H1 (cell line): ENCODE measurements at regions not wholly inside any gene's neighbourhood (a gene's known extent, or its start where the extent isn't known, plus 50 kb on each side); places are given as distances from the start of the nearest gene placed in this dataset.

Experiments used
- CTCF ChIA-PET: fragments of 300-600 bp; sonication (Branson Sonifier 250); formaldehyde crosslinking; loops from one replicate; lab custom pipeline; 2021; ENCODE audit not compliant: partially characterized antibody; lab: Charles Lee
- POLR2A ChIA-PET: fragments of 300-600 bp; sonication (Branson Sonifier 250); formaldehyde crosslinking; loops from one replicate; lab custom pipeline; 2021; ENCODE audit warnings: inconsistent platforms; ENCODE audit not compliant: partially characterized antibody; lab: Charles Lee
- DNase-seq, 2 experiments: peaks; one replicate each; pipeline versions ENCODE4 v3.0.0 to v3.0.0-alpha.2; 2010 to 2022; ENCODE audit warnings: low spot score in 2 of 2, low read depth in 1 of 2, mixed read lengths in 1 of 2
- FAIRE-seq: peaks from 2 replicates; lab custom pipeline; 2011; peaks lifted over from hg19 to GRCh38; lab: Jason Lieb, UNC
- H2AFZ ChIP-seq: 2 replicates; pipeline ENCODE4 v1.8.1; 2012; ENCODE audit warnings: low read length, inconsistent platforms
- H2AK5ac ChIP-seq: 2 replicates; pipeline ENCODE4 v1.6.1; 2013; ENCODE audit warnings: low read depth, low read length
- H2BK120ac ChIP-seq: replicated peaks from 2 replicates; pipeline ENCODE3; 2013; ENCODE audit warnings: low read depth, low read length, inconsistent platforms
- H2BK12ac ChIP-seq: 2 replicates; pipeline ENCODE4 v1.6.1; 2013; ENCODE audit warnings: low read depth, low read length
- H2BK15ac ChIP-seq: 2 replicates; pipeline ENCODE4 v1.6.1; 2013; ENCODE audit warnings: low read length
- H2BK20ac ChIP-seq: 2 replicates; pipeline ENCODE4 v1.6.1; 2013; ENCODE audit warnings: low read length
- H2BK5ac ChIP-seq: 2 replicates; pipeline ENCODE4 v1.6.1; 2013; ENCODE audit warnings: low read depth, low read length
- H3K14ac ChIP-seq: 2 replicates; pipeline ENCODE4 v1.6.1; 2013; ENCODE audit warnings: inconsistent platforms; ENCODE audit not compliant: insufficient read length
- H3K18ac ChIP-seq: 2 replicates; pipeline ENCODE4 v1.6.1; 2013; ENCODE audit warnings: low read length; ENCODE audit errors: extremely low read depth
- H3K23ac ChIP-seq: 2 replicates; pipeline ENCODE4 v1.6.1; 2013; ENCODE audit warnings: inconsistent platforms; ENCODE audit not compliant: insufficient read length
- H3K23me2 ChIP-seq: 2 replicates; pipeline ENCODE4 v1.6.1; 2013; ENCODE audit warnings: low read depth, low read length
- H3K27ac ChIP-seq: 2 replicates; pipeline ENCODE4 v1.6.1; 2011; ENCODE audit warnings: low read depth, low read length, inconsistent platforms
- H3K27me3 ChIP-seq, 4 experiments: replicated peaks in 1 of 4; 1 replicate in 1 of 4; 2 replicates in 3 of 4; pipeline versions ENCODE4 v1.6.1 to v1.8.1; 2011 to 2013; ENCODE audit warnings: low read length in 3 of 4, mild to moderate bottlenecking in 3 of 4, inconsistent platforms in 2 of 4, mixed read lengths in 2 of 4, moderate library complexity in 1 of 4; ENCODE audit not compliant: control insufficient read depth in 3 of 4, insufficient read depth in 3 of 4; ENCODE audit errors: extremely low read depth in 1 of 4
- H3K36me3 ChIP-seq, 4 experiments: 2 replicates each; pipeline versions ENCODE4 v1.6.1 to v1.8.1; 2011 to 2013; ENCODE audit warnings: mild to moderate bottlenecking in 4 of 4, low read length in 3 of 4, moderate library complexity in 2 of 4, control low read depth in 1 of 4, inconsistent platforms in 1 of 4; ENCODE audit not compliant: insufficient read depth in 4 of 4, control insufficient read depth in 2 of 4
- H3K4ac ChIP-seq: replicated peaks from 2 replicates; pipeline ENCODE3; 2013; ENCODE audit warnings: low read length, low read depth, mixed read lengths, inconsistent platforms; ENCODE audit not compliant: insufficient read length
- H3K4me1 ChIP-seq, 4 experiments: replicated peaks in 1 of 4; 1 replicate in 1 of 4; 2 replicates in 3 of 4; pipeline versions ENCODE4 v1.6.1 to v1.8.1; 2011 to 2013; ENCODE audit warnings: low read length in 3 of 4, inconsistent platforms in 2 of 4, mixed read lengths in 1 of 4; ENCODE audit not compliant: insufficient read depth in 4 of 4, control insufficient read depth in 3 of 4
- H3K4me2 ChIP-seq, 2 experiments: 2 replicates each; pipeline versions ENCODE4 v1.6.1 to v1.8.1; 2011 to 2013; ENCODE audit warnings: low read depth in 2 of 2, low read length in 2 of 2, control low read depth in 1 of 2, inconsistent platforms in 1 of 2, mild to moderate bottlenecking in 1 of 2; ENCODE audit not compliant: insufficient read depth in 1 of 2
- H3K4me3 ChIP-seq, 4 experiments: fragments of 200-600, 300-600 bp in 1 of 4; sonication (generic), shearing (Covaris generic), sonication (Bioruptor Twin) in 1 of 4; 2 replicates each; pipeline versions ENCODE4 v1.5.1 to v1.8.1; 2011 to 2016; ENCODE audit warnings: low read length in 4 of 4, low read depth in 3 of 4, control low read depth in 2 of 4, inconsistent platforms in 2 of 4, mild to moderate bottlenecking in 2 of 4, mixed read lengths in 1 of 4, moderate library complexity in 1 of 4; ENCODE audit not compliant: insufficient read depth in 2 of 4; ENCODE audit errors: extremely low read depth in 1 of 4
- H3K56ac ChIP-seq: replicated peaks from 2 replicates; pipeline ENCODE3; 2013; ENCODE audit warnings: low read depth, mild to moderate bottlenecking, mixed read lengths, low read length, inconsistent platforms; ENCODE audit not compliant: insufficient read length
- H3K79me1 ChIP-seq: 2 replicates; pipeline ENCODE4 v1.6.1; 2013; ENCODE audit warnings: low read depth, low read length, control low read depth
- H3K79me2 ChIP-seq, 2 experiments: 2 replicates each; pipeline versions ENCODE4 v1.6.1 to v1.8.1; 2012 to 2013; ENCODE audit warnings: low read length in 2 of 2, mild to moderate bottlenecking in 2 of 2, inconsistent platforms in 1 of 2; ENCODE audit not compliant: insufficient read depth in 2 of 2, control insufficient read depth in 1 of 2
- H3K9ac ChIP-seq, 4 experiments: replicated peaks in 1 of 4; 1 replicate in 1 of 4; 2 replicates in 3 of 4; pipeline versions ENCODE4 v1.6.1 to v1.8.1; 2011 to 2013; ENCODE audit warnings: low read depth in 3 of 4, low read length in 3 of 4, control low read depth in 2 of 4, mild to moderate bottlenecking in 2 of 4, moderate library complexity in 2 of 4, inconsistent platforms in 1 of 4; ENCODE audit errors: extremely low read depth in 1 of 4
- H3K9me3 ChIP-seq, 2 experiments: 2 replicates each; pipeline versions ENCODE4 v1.6.1 to v1.8.1; 2012 to 2013; ENCODE audit warnings: mild to moderate bottlenecking in 2 of 2, moderate library complexity in 2 of 2, control low read depth in 1 of 2, inconsistent platforms in 1 of 2, low read depth in 1 of 2, low read length in 1 of 2, mixed read lengths in 1 of 2; ENCODE audit not compliant: insufficient read depth in 2 of 2
- H4K20me1 ChIP-seq, 2 experiments: replicated peaks in 1 of 2; 2 replicates each; pipeline versions ENCODE3 to v1.8.1; 2011 to 2013; ENCODE audit warnings: inconsistent platforms in 2 of 2, low read length in 2 of 2, mild to moderate bottlenecking in 1 of 2; ENCODE audit not compliant: insufficient read depth in 2 of 2, control insufficient read depth in 1 of 2
- H4K5ac ChIP-seq: 2 replicates; pipeline ENCODE4 v1.6.1; 2013; ENCODE audit warnings: low read length, low read depth, mixed read lengths, inconsistent platforms; ENCODE audit not compliant: insufficient read length
- H4K8ac ChIP-seq: 2 replicates; pipeline ENCODE4 v1.8.0; 2013; ENCODE audit warnings: mild to moderate bottlenecking, moderate library complexity, low read length, inconsistent platforms; ENCODE audit not compliant: insufficient read depth; ENCODE audit errors: extremely low read depth
- H4K91ac ChIP-seq: replicated peaks from 2 replicates; pipeline ENCODE3; 2013; ENCODE audit warnings: low read length, mixed read lengths, inconsistent platforms; ENCODE audit not compliant: insufficient read length
- ATF2 ChIP-seq: IDR thresholded peaks from 2 replicates; pipeline ENCODE4 v1.6.1; 2012; ENCODE audit warnings: low read length, inconsistent platforms
- BACH1 ChIP-seq: IDR thresholded peaks from 2 replicates; pipeline ENCODE4 v1.6.1; 2012; ENCODE audit warnings: low read length, improper control_type of control experiment
- EZH2 ChIP-seq: fragments of 200-600 bp; sonication (generic); IDR thresholded peaks from 2 replicates; pipeline ENCODE4 v1.7.1; 2012; ENCODE audit warnings: low read depth, mild to moderate bottlenecking, moderate library complexity, low read length, inconsistent platforms; ENCODE audit not compliant: severe bottlenecking
- JUND ChIP-seq: IDR thresholded peaks from 2 replicates; pipeline ENCODE4 v1.6.1; 2011; ENCODE audit warnings: mild to moderate bottlenecking, improper control_type of control experiment, low read length
- POLR2A ChIP-seq, 2 experiments: IDR thresholded peaks; 1 replicate in 1 of 2; 2 replicates in 1 of 2; pipeline ENCODE4 v1.6.1; 2011; ENCODE audit warnings: low read depth in 2 of 2, low read length in 2 of 2, mild to moderate bottlenecking in 2 of 2; ENCODE audit errors: control extremely low read depth in 1 of 2
- RFX5 ChIP-seq: IDR thresholded peaks from 2 replicates; pipeline ENCODE4 v1.6.1; 2011; ENCODE audit warnings: low read depth, low read length, improper control_type of control experiment, borderline replicate concordance
- TCF12 ChIP-seq: IDR thresholded peaks from 2 replicates; pipeline ENCODE4 v1.6.1; 2011; ENCODE audit warnings: low read depth, mild to moderate bottlenecking, low read length
- WGBS, 2 experiments: shearing (Covaris generic) in 1 of 2; methylation state at CpG; one replicate each; pipeline versions ENCODE4 v1.1.6 to v1.1.7; 2013 to 2015; ENCODE audit warnings: low lambda C conversion rate in 2 of 2, mixed read lengths in 2 of 2, inconsistent platforms in 1 of 2, low coverage in 1 of 2, missing lambda C conversion rate in 1 of 2; ENCODE audit not compliant: insufficient replicate concordance in 2 of 2, insufficient coverage in 1 of 2, insufficient read length in 1 of 2; ENCODE audit errors: extremely low coverage in 1 of 2, missing lambda C conversion rate in 1 of 2; 5-methylcytosine and 5-hydroxymethylcytosine counted together

- Histone ChIP-seq H3K79me1 (no peaks in the 10 kb centered on the region), H3K4me1 (peaks cover 0 to 2% (median 0%) of the 10 kb centered on the region in 4 experiments; a peak in 2 of 7 replicates), H2AK5ac (no peak overlapping the region), H3K9ac (no peak overlapping the region), H3K4me3 (no peak overlapping the region), H3K23me2 (no peaks in the 10 kb centered on the region), H3K18ac (no peak overlapping the region), H3K23ac (no peak overlapping the region), H2BK15ac (no peak overlapping the region), H3K4me2 (no peak overlapping the region), H4K91ac (no peak overlapping the region), H2BK12ac (no peak overlapping the region), H4K20me1 (no peaks in the 10 kb centered on the region), H3K27ac (no peak overlapping the region), H4K5ac (no peak overlapping the region), H2BK5ac (no peak overlapping the region), H3K14ac (no peak overlapping the region), H3K27me3 (peaks cover 0 to 22% (median 12%) of the 10 kb centered on the region in 4 experiments; a peak in 5 of 7 replicates), H2BK20ac (no peak overlapping the region), H3K9me3 (peaks cover 15 to 16% of the 10 kb centered on the region in 2 experiments; a peak in 2 of 4 replicates), H3K36me3 (peaks cover 0 to 4% (median 0%) of the 10 kb centered on the region in 4 experiments; a peak in 1 of 8 replicates), H3K79me2 (no peaks in the 10 kb centered on the region), H2AFZ (no peak overlapping the region), H3K56ac (no peak overlapping the region), H2BK120ac (no peak overlapping the region), H3K4ac (no peak overlapping the region), H4K8ac (no peak overlapping the region)
- DNase-seq (no peak), FAIRE-seq (no peak)
- WGBS, 2 experiments: 94% methylated on average over 1 of the region's 1 CpG; no CpG with 5 or more reads in 1 of the 2 experiments
- CTCF ChIA-PET: no interaction called here
- TF ChIP-seq JUND (no peak), TCF12 (no peak), RFX5 (no peak), BACH1 (no peak), EZH2 (no peak), ATF2 (no peak), POLR2A (IDR thresholded peaks at IDR 0.05; ENCODE audit: control extremely low read depth in 1 of 2, low read depth in 2 of 2, low read length in 2 of 2) (no peak)
- POLR2A ChIA-PET: no interaction called here
Measured at GRCh38 chr13:71028884-71029283, 838.1 kb downstream of the DACH1 start.
